HL-60 (cell line): ENCODE measurements at regions not wholly inside any gene's neighbourhood (a gene's known extent, or its start where the extent isn't known, plus 50 kb on each side); places are given as distances from the start of the nearest gene placed in this dataset.

ENCODE experiments used
- TF ChIP-seq, protein P1 (sequence below): IDR thresholded peaks from one replicate; pipeline ENCODE4 v1.5.1; 2011; ENCODE audit warnings: low read length, control low read depth, inconsistent platforms; ENCODE audit not compliant: insufficient read depth
- TF ChIP-seq, protein P2 (sequence below): IDR thresholded peaks from 2 replicates; pipeline ENCODE4 v1.6.1; 2012; ENCODE audit warnings: low read depth; ENCODE audit not compliant: insufficient replicate concordance

DNA sequence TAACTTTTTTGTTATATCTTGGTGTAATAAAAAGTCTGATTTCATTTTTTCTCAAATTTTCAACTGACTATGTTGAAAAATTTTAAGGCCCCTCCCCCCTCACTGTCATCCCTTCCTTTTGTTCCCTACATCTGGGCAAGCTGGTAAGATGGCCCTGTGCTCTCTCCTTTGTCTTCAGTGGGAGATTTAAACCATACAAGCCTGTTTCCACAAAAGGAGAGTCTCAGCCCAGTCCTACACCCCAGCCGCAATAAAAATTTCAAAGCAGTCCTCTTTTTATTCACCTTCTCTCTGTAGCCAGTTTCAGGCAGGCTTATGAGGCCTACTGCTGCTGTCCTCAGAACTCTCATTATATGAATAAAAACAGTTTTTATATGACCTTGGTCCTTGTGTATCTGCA lies 630.5 kb downstream of the CBLN2 start:
- TF ChIP-seq, protein P1, sequence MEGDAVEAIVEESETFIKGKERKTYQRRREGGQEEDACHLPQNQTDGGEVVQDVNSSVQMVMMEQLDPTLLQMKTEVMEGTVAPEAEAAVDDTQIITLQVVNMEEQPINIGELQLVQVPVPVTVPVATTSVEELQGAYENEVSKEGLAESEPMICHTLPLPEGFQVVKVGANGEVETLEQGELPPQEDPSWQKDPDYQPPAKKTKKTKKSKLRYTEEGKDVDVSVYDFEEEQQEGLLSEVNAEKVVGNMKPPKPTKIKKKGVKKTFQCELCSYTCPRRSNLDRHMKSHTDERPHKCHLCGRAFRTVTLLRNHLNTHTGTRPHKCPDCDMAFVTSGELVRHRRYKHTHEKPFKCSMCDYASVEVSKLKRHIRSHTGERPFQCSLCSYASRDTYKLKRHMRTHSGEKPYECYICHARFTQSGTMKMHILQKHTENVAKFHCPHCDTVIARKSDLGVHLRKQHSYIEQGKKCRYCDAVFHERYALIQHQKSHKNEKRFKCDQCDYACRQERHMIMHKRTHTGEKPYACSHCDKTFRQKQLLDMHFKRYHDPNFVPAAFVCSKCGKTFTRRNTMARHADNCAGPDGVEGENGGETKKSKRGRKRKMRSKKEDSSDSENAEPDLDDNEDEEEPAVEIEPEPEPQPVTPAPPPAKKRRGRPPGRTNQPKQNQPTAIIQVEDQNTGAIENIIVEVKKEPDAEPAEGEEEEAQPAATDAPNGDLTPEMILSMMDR, result no peak
- TF ChIP-seq, protein P2, sequence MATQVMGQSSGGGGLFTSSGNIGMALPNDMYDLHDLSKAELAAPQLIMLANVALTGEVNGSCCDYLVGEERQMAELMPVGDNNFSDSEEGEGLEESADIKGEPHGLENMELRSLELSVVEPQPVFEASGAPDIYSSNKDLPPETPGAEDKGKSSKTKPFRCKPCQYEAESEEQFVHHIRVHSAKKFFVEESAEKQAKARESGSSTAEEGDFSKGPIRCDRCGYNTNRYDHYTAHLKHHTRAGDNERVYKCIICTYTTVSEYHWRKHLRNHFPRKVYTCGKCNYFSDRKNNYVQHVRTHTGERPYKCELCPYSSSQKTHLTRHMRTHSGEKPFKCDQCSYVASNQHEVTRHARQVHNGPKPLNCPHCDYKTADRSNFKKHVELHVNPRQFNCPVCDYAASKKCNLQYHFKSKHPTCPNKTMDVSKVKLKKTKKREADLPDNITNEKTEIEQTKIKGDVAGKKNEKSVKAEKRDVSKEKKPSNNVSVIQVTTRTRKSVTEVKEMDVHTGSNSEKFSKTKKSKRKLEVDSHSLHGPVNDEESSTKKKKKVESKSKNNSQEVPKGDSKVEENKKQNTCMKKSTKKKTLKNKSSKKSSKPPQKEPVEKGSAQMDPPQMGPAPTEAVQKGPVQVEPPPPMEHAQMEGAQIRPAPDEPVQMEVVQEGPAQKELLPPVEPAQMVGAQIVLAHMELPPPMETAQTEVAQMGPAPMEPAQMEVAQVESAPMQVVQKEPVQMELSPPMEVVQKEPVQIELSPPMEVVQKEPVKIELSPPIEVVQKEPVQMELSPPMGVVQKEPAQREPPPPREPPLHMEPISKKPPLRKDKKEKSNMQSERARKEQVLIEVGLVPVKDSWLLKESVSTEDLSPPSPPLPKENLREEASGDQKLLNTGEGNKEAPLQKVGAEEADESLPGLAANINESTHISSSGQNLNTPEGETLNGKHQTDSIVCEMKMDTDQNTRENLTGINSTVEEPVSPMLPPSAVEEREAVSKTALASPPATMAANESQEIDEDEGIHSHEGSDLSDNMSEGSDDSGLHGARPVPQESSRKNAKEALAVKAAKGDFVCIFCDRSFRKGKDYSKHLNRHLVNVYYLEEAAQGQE, result no peak
